Nephron progenitor cell (in vitro differentiated cells): ENCODE measurements at regions not wholly inside any gene's neighbourhood (a gene's known extent, or its start where the extent isn't known, plus 50 kb on each side); places are given as distances from the start of the nearest gene placed in this dataset.

Experiments used
- DNase-seq: peaks from one replicate; pipeline ENCODE4 v3.0.0; 2021
- H3K27ac Mint-ChIP-seq: 2 replicates; pipeline ENCODE4 v1.8.0; 2021; ENCODE audit warnings: mild to moderate bottlenecking, moderate library complexity, mixed read lengths
- H3K27me3 Mint-ChIP-seq: 2 replicates; pipeline ENCODE4 v1.8.0; 2021; ENCODE audit warnings: mild to moderate bottlenecking, low read depth, mixed read lengths; ENCODE audit not compliant: poor library complexity
- H3K36me3 Mint-ChIP-seq: 2 replicates; pipeline ENCODE4 v1.8.0; 2021; ENCODE audit warnings: low read depth, mixed read lengths
- H3K4me1 Mint-ChIP-seq: 2 replicates; pipeline ENCODE4 v1.8.0; 2021; ENCODE audit warnings: mixed read lengths
- H3K4me3 Mint-ChIP-seq: 2 replicates; pipeline ENCODE4 v1.8.0; 2021; ENCODE audit warnings: mild to moderate bottlenecking, moderate library complexity, mixed read lengths
- H3K9me3 Mint-ChIP-seq: 2 replicates; pipeline ENCODE4 v1.8.0; 2021; ENCODE audit warnings: mild to moderate bottlenecking, moderate library complexity, mixed read lengths
- CTCF ChIP-seq: fragments of 200-600 bp; sonication (generic); IDR thresholded peaks from 2 replicates; pipeline ENCODE4 v1.5.0; 2021; ENCODE audit warnings: antibody characterized with exemption

GRCh38 chr5:174205939-174206338, 160.4 kb downstream of the NSG2 start:
- Mint-ChIP-seq H3K27ac (no peak overlapping the region), H3K4me1 (peaks cover 17% of the 10 kb centered on the region), H3K9me3 (peaks cover 9% of the 10 kb centered on the region), H3K27me3 (peaks cover 58% of the 10 kb centered on the region), H3K36me3 (no peaks in the 10 kb centered on the region), H3K4me3 (no peak overlapping the region)
- no peak for DNase-seq
- no peak for TF ChIP-seq CTCF

- TF ChIP-seq CTCF: no peak
- no peaks in the 10 kb centered on the region for H3K9me3 Mint-ChIP-seq
- peaks cover 64% of the 10 kb centered on the region for H3K27me3 Mint-ChIP-seq
Observed at GRCh38 chr5:174210596-174211276, 165.2 kb downstream of the NSG2 start.

GRCh38 chr5:174211277-174211626, 165.7 kb downstream of the NSG2 start:
- H3K4me1 Mint-ChIP-seq: peaks cover 5% of the 10 kb centered on the region
- TF ChIP-seq CTCF: no peak
- no peak overlapping the region for H3K27ac Mint-ChIP-seq
- no peaks in the 10 kb centered on the region for H3K9me3 Mint-ChIP-seq
- peaks cover 59% of the 10 kb centered on the region for H3K27me3 Mint-ChIP-seq
- no peak overlapping the region for H3K4me3 Mint-ChIP-seq
- H3K36me3 Mint-ChIP-seq: no peaks in the 10 kb centered on the region
- no peak for DNase-seq

More at GRCh38 chr5:174210596-174211276, 165.2 kb downstream of the NSG2 start:
- Mint-ChIP-seq H3K4me3 (no peak overlapping the region), H3K27ac (no peak overlapping the region), H3K4me1 (peaks cover 5% of the 10 kb centered on the region), H3K36me3 (no peaks in the 10 kb centered on the region)
- no peak for DNase-seq

- DNase-seq: no peak
- H3K27ac Mint-ChIP-seq: no peak overlapping the region
- H3K9me3 Mint-ChIP-seq: no peaks in the 10 kb centered on the region
- H3K4me1 Mint-ChIP-seq: peaks cover 13% of the 10 kb centered on the region
- no peaks in the 10 kb centered on the region for H3K36me3 Mint-ChIP-seq
- peaks cover 31% of the 10 kb centered on the region for H3K27me3 Mint-ChIP-seq
- no peak overlapping the region for H3K4me3 Mint-ChIP-seq
- TF ChIP-seq CTCF: no peak
Observed at GRCh38 chr5:174217527-174217926, 172.0 kb downstream of the NSG2 start.

GRCh38 chr5:174218162-174218561, 172.7 kb downstream of the NSG2 start:
- DNase-seq: no peak
- Mint-ChIP-seq H3K4me1 (peaks cover 13% of the 10 kb centered on the region), H3K36me3 (no peaks in the 10 kb centered on the region), H3K27ac (no peak overlapping the region), H3K4me3 (no peak overlapping the region), H3K27me3 (peaks cover 25% of the 10 kb centered on the region), H3K9me3 (no peaks in the 10 kb centered on the region)
- no peak for TF ChIP-seq CTCF

- H3K27ac Mint-ChIP-seq: no peak overlapping the region
- H3K9me3 Mint-ChIP-seq: no peaks in the 10 kb centered on the region
- peaks cover 14% of the 10 kb centered on the region for H3K27me3 Mint-ChIP-seq
- no peak overlapping the region for H3K4me3 Mint-ChIP-seq
- peaks cover 10% of the 10 kb centered on the region for H3K4me1 Mint-ChIP-seq
- TF ChIP-seq CTCF: no peak
- no peak for DNase-seq
- no peaks in the 10 kb centered on the region for H3K36me3 Mint-ChIP-seq
Observed at GRCh38 chr5:174220417-174220816, 174.9 kb downstream of the NSG2 start.
